ENCODE measurements at regions not wholly inside any gene's neighbourhood (a gene's known extent, or its start where the extent isn't known, plus 50 kb on each side); places are given as distances from the start of the nearest gene placed in this dataset.

DNA sequence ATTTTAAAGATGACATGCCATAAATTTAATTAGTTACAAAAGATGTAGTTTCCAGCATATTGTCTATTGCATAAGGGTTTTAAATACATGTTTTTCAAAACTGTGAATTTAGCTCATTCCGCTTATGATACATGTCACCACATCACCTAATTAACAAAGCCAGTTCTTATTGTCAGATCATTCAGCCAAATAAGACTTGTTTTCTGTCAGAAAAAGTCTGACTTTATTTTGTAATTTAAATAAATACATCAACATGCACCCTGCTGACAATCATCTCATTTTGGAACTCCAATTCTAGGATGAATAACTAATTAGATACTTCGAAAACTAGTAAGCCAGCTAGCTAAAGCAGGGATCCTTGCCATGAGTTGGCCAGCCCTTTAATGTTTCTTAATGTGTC lies 110.9 kb upstream of the APP start:
- no peak for TF ChIP-seq ZNF10 (tag by site-specific recombination; IDR thresholded peaks at IDR 0.05)
- TF ChIP-seq KLF9 (tag by site-specific recombination; IDR thresholded peaks at IDR 0.05; ENCODE audit: low read depth) = no peak
- TF ChIP-seq, protein P1, sequence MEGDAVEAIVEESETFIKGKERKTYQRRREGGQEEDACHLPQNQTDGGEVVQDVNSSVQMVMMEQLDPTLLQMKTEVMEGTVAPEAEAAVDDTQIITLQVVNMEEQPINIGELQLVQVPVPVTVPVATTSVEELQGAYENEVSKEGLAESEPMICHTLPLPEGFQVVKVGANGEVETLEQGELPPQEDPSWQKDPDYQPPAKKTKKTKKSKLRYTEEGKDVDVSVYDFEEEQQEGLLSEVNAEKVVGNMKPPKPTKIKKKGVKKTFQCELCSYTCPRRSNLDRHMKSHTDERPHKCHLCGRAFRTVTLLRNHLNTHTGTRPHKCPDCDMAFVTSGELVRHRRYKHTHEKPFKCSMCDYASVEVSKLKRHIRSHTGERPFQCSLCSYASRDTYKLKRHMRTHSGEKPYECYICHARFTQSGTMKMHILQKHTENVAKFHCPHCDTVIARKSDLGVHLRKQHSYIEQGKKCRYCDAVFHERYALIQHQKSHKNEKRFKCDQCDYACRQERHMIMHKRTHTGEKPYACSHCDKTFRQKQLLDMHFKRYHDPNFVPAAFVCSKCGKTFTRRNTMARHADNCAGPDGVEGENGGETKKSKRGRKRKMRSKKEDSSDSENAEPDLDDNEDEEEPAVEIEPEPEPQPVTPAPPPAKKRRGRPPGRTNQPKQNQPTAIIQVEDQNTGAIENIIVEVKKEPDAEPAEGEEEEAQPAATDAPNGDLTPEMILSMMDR (tag by site-specific recombination; IDR thresholded peaks at IDR 0.05) = no peak
- TF ChIP-seq ZNF146 (tag by site-specific recombination; IDR thresholded peaks at IDR 0.05) = no peak
- TF ChIP-seq, protein P2, sequence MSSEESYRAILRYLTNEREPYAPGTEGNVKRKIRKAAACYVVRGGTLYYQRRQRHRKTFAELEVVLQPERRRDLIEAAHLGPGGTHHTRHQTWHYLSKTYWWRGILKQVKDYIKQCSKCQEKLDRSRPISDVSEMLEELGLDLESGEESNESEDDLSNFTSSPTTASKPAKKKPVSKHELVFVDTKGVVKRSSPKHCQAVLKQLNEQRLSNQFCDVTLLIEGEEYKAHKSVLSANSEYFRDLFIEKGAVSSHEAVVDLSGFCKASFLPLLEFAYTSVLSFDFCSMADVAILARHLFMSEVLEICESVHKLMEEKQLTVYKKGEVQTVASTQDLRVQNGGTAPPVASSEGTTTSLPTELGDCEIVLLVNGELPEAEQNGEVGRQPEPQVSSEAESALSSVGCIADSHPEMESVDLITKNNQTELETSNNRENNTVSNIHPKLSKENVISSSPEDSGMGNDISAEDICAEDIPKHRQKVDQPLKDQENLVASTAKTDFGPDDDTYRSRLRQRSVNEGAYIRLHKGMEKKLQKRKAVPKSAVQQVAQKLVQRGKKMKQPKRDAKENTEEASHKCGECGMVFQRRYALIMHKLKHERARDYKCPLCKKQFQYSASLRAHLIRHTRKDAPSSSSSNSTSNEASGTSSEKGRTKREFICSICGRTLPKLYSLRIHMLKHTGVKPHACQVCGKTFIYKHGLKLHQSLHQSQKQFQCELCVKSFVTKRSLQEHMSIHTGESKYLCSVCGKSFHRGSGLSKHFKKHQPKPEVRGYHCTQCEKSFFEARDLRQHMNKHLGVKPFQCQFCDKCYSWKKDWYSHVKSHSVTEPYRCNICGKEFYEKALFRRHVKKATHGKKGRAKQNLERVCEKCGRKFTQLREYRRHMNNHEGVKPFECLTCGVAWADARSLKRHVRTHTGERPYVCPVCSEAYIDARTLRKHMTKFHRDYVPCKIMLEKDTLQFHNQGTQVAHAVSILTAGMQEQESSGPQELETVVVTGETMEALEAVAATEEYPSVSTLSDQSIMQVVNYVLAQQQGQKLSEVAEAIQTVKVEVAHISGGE (tag by site-specific recombination; conservative IDR thresholded peaks at IDR 0.05; ENCODE audit: low read depth) = no peak
- TF ChIP-seq, protein P3, sequence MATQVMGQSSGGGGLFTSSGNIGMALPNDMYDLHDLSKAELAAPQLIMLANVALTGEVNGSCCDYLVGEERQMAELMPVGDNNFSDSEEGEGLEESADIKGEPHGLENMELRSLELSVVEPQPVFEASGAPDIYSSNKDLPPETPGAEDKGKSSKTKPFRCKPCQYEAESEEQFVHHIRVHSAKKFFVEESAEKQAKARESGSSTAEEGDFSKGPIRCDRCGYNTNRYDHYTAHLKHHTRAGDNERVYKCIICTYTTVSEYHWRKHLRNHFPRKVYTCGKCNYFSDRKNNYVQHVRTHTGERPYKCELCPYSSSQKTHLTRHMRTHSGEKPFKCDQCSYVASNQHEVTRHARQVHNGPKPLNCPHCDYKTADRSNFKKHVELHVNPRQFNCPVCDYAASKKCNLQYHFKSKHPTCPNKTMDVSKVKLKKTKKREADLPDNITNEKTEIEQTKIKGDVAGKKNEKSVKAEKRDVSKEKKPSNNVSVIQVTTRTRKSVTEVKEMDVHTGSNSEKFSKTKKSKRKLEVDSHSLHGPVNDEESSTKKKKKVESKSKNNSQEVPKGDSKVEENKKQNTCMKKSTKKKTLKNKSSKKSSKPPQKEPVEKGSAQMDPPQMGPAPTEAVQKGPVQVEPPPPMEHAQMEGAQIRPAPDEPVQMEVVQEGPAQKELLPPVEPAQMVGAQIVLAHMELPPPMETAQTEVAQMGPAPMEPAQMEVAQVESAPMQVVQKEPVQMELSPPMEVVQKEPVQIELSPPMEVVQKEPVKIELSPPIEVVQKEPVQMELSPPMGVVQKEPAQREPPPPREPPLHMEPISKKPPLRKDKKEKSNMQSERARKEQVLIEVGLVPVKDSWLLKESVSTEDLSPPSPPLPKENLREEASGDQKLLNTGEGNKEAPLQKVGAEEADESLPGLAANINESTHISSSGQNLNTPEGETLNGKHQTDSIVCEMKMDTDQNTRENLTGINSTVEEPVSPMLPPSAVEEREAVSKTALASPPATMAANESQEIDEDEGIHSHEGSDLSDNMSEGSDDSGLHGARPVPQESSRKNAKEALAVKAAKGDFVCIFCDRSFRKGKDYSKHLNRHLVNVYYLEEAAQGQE (tag by site-specific recombination; IDR thresholded peaks at IDR 0.05) = no peak
- TF ChIP-seq ZNF558 (tag by site-specific recombination; IDR thresholded peaks at IDR 0.05) = no peak
- TF ChIP-seq, protein P4, sequence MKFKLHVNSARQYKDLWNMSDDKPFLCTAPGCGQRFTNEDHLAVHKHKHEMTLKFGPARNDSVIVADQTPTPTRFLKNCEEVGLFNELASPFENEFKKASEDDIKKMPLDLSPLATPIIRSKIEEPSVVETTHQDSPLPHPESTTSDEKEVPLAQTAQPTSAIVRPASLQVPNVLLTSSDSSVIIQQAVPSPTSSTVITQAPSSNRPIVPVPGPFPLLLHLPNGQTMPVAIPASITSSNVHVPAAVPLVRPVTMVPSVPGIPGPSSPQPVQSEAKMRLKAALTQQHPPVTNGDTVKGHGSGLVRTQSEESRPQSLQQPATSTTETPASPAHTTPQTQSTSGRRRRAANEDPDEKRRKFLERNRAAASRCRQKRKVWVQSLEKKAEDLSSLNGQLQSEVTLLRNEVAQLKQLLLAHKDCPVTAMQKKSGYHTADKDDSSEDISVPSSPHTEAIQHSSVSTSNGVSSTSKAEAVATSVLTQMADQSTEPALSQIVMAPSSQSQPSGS (tag by site-specific recombination; IDR thresholded peaks at IDR 0.05; ENCODE audit: low read depth) = no peak
- no peak for TF ChIP-seq ZNF311 (tag by site-specific recombination; IDR thresholded peaks at IDR 0.05; ENCODE audit: borderline replicate concordance)
- TF ChIP-seq, protein P5, sequence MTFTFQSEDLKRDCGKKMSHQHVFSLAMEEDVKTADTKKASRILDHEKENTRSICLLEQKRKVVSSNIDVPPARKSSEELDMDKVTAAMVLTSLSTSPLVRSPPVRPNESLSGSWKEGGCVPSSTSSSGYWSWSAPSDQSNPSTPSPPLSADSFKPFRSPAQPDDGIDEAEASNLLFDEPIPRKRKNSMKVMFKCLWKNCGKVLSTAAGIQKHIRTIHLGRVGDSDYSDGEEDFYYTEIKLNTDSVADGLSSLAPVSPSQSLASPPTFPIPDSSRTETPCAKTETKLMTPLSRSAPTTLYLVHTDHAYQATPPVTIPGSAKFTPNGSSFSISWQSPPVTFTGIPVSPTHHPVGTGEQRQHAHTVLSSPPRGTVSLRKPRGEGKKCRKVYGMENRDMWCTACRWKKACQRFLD (tag by site-specific recombination; IDR thresholded peaks at IDR 0.05) = no peak
- TF ChIP-seq, protein P6, sequence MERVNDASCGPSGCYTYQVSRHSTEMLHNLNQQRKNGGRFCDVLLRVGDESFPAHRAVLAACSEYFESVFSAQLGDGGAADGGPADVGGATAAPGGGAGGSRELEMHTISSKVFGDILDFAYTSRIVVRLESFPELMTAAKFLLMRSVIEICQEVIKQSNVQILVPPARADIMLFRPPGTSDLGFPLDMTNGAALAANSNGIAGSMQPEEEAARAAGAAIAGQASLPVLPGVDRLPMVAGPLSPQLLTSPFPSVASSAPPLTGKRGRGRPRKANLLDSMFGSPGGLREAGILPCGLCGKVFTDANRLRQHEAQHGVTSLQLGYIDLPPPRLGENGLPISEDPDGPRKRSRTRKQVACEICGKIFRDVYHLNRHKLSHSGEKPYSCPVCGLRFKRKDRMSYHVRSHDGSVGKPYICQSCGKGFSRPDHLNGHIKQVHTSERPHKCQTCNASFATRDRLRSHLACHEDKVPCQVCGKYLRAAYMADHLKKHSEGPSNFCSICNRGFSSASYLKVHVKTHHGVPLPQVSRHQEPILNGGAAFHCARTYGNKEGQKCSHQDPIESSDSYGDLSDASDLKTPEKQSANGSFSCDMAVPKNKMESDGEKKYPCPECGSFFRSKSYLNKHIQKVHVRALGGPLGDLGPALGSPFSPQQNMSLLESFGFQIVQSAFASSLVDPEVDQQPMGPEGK (tag by site-specific recombination; IDR thresholded peaks at IDR 0.05) = no peak
- TF ChIP-seq ZNF561 (tag by site-specific recombination; IDR thresholded peaks at IDR 0.05; ENCODE audit: borderline replicate concordance) = no peak
- TF ChIP-seq ZNF302 (tag by site-specific recombination; IDR thresholded peaks at IDR 0.05; ENCODE audit: low read depth) = no peak
